ENCODE measurements at regions not wholly inside any gene's neighbourhood (a gene's known extent, or its start where the extent isn't known, plus 50 kb on each side); places are given as distances from the start of the nearest gene placed in this dataset.
"Not testable (repeated sequence)": the region's sequence is repeated elsewhere in the genome, so short reads cannot be mapped to it uniquely, and the experiment has no call there.

- not testable (repeated sequence) for DNase-seq
Observed at GRCh38 chr6:49274809-49275769, 188.0 kb downstream of the MMUT start.

- DNase-seq, result no peak
Observed at GRCh38 chr6:49269190-49269589, 193.9 kb downstream of the MMUT start.

GRCh38 chr6:49264909-49265308 lies 198.1 kb downstream of the MMUT start:
- no peak for DNase-seq

- no peak for DNase-seq
Observed at GRCh38 chr6:49264496-49264895, 198.6 kb downstream of the MMUT start.

GRCh38 chr6:49257549-49257948 lies 205.5 kb downstream of the MMUT start:
- DNase-seq, result peak; percentile 20

- DNase-seq, result no peak
Observed at GRCh38 chr6:49255335-49255734, 207.7 kb downstream of the MMUT start.

- no peak for DNase-seq
Observed at GRCh38 chr6:49252901-49253300, 210.2 kb downstream of the MMUT start.

- no peak for DNase-seq
Observed at GRCh38 chr6:49233483-49233882, 229.6 kb downstream of the MMUT start.

- no peak for DNase-seq
Observed at GRCh38 chr6:49225471-49225870, 237.6 kb downstream of the MMUT start.

GRCh38 chr6:49220293-49220692 lies 242.8 kb downstream of the MMUT start:
- DNase-seq, result no peak

- DNase-seq, result no peak
Observed at GRCh38 chr6:49205526-49205925, 257.5 kb downstream of the MMUT start.

GRCh38 chr6:49202924-49203536 lies 260.0 kb downstream of the MMUT start:
- no peak for DNase-seq

- no peak for DNase-seq
Observed at GRCh38 chr6:49198015-49198414, 265.0 kb downstream of the MMUT start.

GRCh38 chr6:49162379-49162778 lies 300.7 kb downstream of the MMUT start:
- DNase-seq, result not testable (repeated sequence)

- DNase-seq, result no peak
Observed at GRCh38 chr6:49155316-49155715, 307.7 kb downstream of the MMUT start.

GRCh38 chr6:49151957-49152356 lies 311.1 kb downstream of the MMUT start:
- DNase-seq, result no peak

- no peak for DNase-seq
Observed at GRCh38 chr6:49151461-49151860, 311.6 kb downstream of the MMUT start.

GRCh38 chr6:49151033-49151432 lies 312.0 kb downstream of the MMUT start:
- DNase-seq, result no peak

GRCh38 chr6:49145280-49145679 lies 317.8 kb downstream of the MMUT start:
- no peak for DNase-seq

- no peak for DNase-seq
Observed at GRCh38 chr6:49142421-49143151, 320.5 kb downstream of the MMUT start.

GRCh38 chr6:49121970-49122369 lies 341.1 kb downstream of the MMUT start:
- no peak for DNase-seq

GRCh38 chr6:49118478-49118877 lies 344.6 kb downstream of the MMUT start:
- DNase-seq, result no peak

- no peak for DNase-seq
Observed at GRCh38 chr6:49110916-49111315, 352.1 kb downstream of the MMUT start.

GRCh38 chr6:49097664-49098063 lies 365.4 kb downstream of the MMUT start:
- not testable (repeated sequence) for DNase-seq

Data from NCI-H82 (cell line).